ENCODE measurements at regions not wholly inside any gene's neighbourhood (a gene's known extent, or its start where the extent isn't known, plus 50 kb on each side); places are given as distances from the start of the nearest gene placed in this dataset.

DNA sequence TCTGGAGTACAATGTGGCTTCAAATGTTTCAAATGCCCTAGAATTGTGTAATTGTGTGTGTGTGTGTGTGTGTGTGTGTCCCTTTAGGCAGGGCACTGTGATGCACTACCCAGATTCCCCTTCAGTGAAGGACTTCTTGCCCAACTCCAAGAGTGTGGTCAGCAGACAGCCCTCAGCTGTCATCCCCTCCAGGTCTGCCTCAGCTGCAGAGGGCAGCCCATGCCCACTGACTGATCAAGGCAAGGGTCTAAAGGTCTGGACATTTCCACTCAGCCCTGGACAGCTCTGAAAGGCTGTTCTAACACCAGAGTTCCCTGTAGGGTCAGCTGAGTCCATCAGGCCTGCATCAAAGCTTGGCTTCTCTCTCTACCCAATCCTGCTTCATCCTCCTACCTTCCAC lies 83.9 kb upstream of the USP9X start:
- Histone ChIP-seq H3K27me3 (ENCODE audit: control insufficient read depth, insufficient read depth, low read length) (no peaks in the 10 kb centered on the region), H3K9me3 (ENCODE audit: control insufficient read depth, insufficient read depth, low read length) (no peaks in the 10 kb centered on the region), H3K27ac (ENCODE audit: low read depth, low read length) (no peak overlapping the region), H3K4me3 (ENCODE audit: low read depth, low read length) (no peak overlapping the region)
- DNase-seq (ENCODE audit: low read depth, low spot score), result no peak
- CTCF ChIA-PET, result no interaction called here
- POLR2A ChIA-PET, result interaction anchor here (1.5 kb wide), 1 partner anchor 84 kb away, joined by 3 read pairs; the partner anchor contains the start of gene USP9X
- TF ChIP-seq, protein P1, sequence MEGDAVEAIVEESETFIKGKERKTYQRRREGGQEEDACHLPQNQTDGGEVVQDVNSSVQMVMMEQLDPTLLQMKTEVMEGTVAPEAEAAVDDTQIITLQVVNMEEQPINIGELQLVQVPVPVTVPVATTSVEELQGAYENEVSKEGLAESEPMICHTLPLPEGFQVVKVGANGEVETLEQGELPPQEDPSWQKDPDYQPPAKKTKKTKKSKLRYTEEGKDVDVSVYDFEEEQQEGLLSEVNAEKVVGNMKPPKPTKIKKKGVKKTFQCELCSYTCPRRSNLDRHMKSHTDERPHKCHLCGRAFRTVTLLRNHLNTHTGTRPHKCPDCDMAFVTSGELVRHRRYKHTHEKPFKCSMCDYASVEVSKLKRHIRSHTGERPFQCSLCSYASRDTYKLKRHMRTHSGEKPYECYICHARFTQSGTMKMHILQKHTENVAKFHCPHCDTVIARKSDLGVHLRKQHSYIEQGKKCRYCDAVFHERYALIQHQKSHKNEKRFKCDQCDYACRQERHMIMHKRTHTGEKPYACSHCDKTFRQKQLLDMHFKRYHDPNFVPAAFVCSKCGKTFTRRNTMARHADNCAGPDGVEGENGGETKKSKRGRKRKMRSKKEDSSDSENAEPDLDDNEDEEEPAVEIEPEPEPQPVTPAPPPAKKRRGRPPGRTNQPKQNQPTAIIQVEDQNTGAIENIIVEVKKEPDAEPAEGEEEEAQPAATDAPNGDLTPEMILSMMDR (IDR thresholded peaks at IDR 0.05; ENCODE audit: low read depth, low read length), result no peak

DNA sequence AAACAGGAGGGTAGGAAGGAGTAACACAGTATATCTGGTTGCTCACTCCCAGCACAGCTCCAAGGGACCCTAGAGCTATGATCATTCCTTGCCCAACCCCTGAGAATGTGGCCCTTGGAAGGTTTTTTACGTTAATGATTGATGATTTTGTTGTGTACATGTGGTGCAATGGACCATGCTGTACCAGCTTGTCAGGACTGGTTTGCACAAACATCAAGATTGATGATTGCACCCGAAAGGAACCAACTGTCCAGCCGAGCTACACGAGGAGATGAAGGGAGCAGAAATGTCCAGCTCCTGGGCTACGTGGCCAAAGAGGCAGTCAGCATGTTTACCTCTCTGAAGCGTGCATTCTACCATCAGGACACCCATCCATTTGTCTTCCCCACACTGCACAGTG lies 83.2 kb upstream of the USP9X start:
- ChIA-PET CTCF (no interaction called here), POLR2A (interaction anchor here (1.5 kb wide), 1 partner anchor 83 kb away, joined by 3 read pairs; the partner anchor contains the start of gene USP9X)
- TF ChIP-seq, protein P1 (IDR thresholded peaks at IDR 0.05; ENCODE audit: low read depth, low read length), result no peak
- no peak overlapping the region for H3K4me3 ChIP-seq (ENCODE audit: low read depth, low read length)
- no peak for DNase-seq (ENCODE audit: low read depth, low spot score)
- no peaks in the 10 kb centered on the region for H3K27me3 ChIP-seq (ENCODE audit: control insufficient read depth, insufficient read depth, low read length)
- H3K27ac ChIP-seq (ENCODE audit: low read depth, low read length), result no peak overlapping the region
- H3K9me3 ChIP-seq (ENCODE audit: control insufficient read depth, insufficient read depth, low read length), result no peaks in the 10 kb centered on the region

DNA sequence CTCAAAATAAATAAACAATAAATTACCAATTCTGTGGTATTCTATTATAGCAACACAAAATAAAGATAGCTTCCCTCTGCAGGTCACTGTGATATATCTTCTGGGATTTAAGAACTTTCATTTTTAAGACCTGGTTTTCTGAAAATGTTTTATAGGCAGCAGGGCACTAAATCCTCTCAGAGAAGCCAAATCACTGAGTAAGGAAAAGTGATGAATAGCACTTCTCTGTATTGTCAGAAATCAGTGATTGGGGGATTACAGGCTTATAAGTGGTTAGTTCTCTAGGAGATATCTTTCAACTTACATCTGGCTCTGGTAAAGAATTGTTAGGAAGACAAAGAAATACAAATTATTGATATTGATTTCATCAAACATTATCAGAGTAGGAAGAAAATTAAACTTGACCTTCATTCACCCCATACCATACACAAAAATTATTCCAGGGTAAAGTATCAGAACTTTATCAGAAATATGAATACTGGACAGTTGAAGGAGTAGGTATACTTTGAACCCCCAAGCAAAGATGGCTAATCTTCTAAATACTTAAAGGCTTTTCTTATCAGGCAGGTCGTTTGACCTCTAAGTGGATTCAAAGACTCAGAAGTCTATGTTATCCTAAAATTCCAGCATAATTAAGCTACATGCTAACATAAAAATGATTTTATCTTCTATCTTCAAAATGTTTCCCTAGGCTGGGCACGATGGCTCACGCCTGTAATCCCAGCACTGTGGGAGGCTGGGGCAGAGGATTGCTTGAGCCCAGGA lies 81.6 kb upstream of the USP9X start:
- ChIA-PET POLR2A (no interaction called here), CTCF (no interaction called here)
- TF ChIP-seq, protein P1 (IDR thresholded peaks at IDR 0.05; ENCODE audit: low read depth, low read length), result no peak
- Histone ChIP-seq H3K4me3 (ENCODE audit: low read depth, low read length) (no peak overlapping the region), H3K9me3 (ENCODE audit: control insufficient read depth, insufficient read depth, low read length) (no peaks in the 10 kb centered on the region), H3K27ac (ENCODE audit: low read depth, low read length) (no peak overlapping the region), H3K27me3 (ENCODE audit: control insufficient read depth, insufficient read depth, low read length) (no peaks in the 10 kb centered on the region)
- DNase-seq (ENCODE audit: low read depth, low spot score), result no peak

DNA sequence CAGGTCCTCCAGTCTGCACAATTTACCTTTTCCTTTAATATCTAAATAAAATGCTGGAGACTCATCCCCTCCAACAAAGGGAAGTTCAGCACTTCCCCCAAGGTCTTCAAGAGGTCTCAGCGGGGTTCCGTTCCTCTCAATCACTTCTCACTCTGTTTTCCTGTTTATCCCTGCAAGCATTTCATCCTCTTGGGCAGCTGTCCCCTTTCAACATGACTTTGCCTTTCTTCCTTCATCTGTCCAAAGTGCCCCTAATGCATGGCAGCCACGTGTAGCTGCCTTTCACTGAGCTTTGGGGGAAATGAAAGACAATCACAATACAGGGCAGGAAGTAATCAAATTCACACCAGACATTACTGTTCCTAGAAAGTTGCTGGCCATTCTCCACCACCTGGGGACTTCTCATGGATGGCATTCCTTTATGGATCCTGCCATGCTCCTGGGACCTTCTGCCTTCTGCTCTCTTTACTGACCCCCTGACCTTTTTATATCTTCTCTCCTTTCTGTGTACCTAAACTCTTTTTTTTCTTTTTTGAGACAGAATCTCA lies 79.7 kb upstream of the USP9X start:
- DNase-seq (ENCODE audit: low read depth, low spot score), result no peak
- Histone ChIP-seq H3K27ac (ENCODE audit: low read depth, low read length) (no peak overlapping the region), H3K9me3 (ENCODE audit: control insufficient read depth, insufficient read depth, low read length) (no peaks in the 10 kb centered on the region), H3K27me3 (ENCODE audit: control insufficient read depth, insufficient read depth, low read length) (no peaks in the 10 kb centered on the region), H3K4me3 (ENCODE audit: low read depth, low read length) (no peak overlapping the region)
- TF ChIP-seq, protein P1 (IDR thresholded peaks at IDR 0.05; ENCODE audit: low read depth, low read length), result no peak
- ChIA-PET POLR2A (no interaction called here), CTCF (interaction anchor here (0.7 kb wide), 1 partner anchor 38 kb away, joined by 4 read pairs; no protein-coding TSS in a partner anchor)

All from AG04450 (cell line).